Renal pelvis (tissue), 1 donor: ENCODE measurements at regions not wholly inside any gene's neighbourhood (a gene's known extent, or its start where the extent isn't known, plus 50 kb on each side); places are given as distances from the start of the nearest gene placed in this dataset.
A peak's percentile ranks its signal among the peaks of the same experiment; 100 is the strongest.
"Not testable (repeated sequence)": the region's sequence is repeated elsewhere in the genome, so short reads cannot be mapped to it uniquely, and the experiment has no call there.

Source experiments
- DNase-seq: peaks from one replicate; pipeline ENCODE4 v3.0.0-alpha.2; 2013

DNA sequence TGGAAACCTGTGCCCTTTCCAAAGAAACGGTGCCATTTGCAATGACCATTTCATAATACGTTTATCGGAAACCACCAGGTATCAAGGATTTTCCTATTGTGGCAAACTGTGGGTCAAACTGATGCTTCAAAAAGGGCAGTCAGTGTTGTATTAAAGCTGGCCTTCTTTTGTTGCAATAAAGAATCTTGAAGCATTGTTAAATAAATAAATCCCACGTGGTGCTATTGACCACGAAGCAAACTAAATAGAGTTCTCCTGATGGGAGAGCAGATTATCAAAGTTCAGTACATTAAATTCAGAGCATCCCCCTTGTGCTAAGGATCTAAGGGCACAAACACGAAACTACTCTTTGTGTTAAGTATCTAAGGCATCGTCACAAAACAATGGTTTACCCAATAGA, 545.9 kb upstream of the MIR17HG start:
- DNase-seq: no peak

- DNase-seq: no peak
Measured at GRCh38 chr13:90803210-90803609, 544.3 kb upstream of the MIR17HG start.

DNA sequence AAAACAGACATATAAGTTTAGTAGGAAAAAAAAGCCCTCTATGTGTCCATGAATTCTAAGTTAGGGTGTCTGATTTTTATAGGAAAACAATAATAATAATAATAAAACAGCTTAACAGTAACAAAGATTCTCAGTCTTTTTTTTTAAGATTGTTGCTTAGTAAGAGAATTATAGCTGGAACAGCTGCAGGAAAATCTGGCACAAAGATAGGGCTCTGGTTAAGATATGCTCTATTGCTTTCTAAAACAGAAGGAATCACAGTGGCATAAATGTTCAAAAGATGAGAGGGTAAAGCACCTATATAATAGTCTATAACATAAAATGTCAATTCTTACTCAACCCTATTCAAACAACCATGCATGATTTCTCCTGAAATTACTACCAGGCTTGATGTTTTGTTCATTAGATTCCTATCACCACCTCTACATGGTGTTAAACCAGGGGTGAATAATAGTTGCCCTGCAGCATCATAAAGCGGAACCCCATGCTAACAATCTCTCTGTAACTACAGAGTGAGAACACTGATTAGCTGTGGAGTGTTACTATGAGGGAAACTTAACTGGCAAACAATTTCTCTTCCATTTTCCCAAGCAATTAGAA, 541.4 kb upstream of the MIR17HG start:
- no peak for DNase-seq

GRCh38 chr13:90806892-90807291, 540.6 kb upstream of the MIR17HG start:
- DNase-seq: no peak

GRCh38 chr13:90808838-90809237, 538.6 kb upstream of the MIR17HG start:
- DNase-seq: no peak

- no peak for DNase-seq
Measured at GRCh38 chr13:90824032-90824431, 523.5 kb upstream of the MIR17HG start.

DNA sequence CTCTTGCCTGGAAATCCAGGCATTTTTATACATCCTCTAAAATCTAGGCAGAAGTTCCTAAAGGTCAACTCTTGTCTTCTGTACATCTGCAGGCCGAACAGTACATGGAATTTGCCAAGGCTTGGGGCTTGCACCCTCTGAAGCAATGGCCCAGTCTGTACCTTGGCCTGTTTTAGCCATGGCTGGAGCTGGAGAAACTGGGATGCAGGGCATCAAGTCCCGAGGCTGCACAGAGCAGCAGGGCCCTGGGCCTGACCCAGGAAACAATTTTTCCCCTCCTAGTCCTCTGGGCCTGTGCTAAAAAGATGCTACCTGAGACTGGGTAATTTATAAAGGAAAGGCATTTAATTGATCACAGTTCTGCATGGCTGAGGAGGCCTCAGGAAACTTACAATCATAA, 520.8 kb upstream of the MIR17HG start:
- no peak for DNase-seq

GRCh38 chr13:90830782-90831181, 516.7 kb upstream of the MIR17HG start:
- DNase-seq: no peak

DNA sequence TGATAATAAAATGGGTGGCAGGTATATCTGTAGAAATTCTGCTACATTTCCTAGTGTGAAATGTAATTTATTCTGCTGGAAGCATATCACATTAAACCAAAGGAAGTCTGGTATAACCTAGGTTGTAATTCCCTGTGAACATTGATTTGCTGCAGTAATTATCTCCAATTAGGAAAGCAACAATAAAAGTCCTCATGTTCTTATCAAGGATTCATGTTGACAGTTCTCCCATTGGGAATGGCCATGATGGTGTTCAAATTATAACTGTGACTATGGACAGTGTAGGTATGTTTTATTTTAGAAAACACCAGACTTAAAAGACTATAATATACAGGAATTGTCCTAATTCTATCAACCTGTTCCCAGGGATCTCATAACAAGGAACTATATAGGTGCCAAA, 513.5 kb upstream of the MIR17HG start:
- no peak for DNase-seq

DNA sequence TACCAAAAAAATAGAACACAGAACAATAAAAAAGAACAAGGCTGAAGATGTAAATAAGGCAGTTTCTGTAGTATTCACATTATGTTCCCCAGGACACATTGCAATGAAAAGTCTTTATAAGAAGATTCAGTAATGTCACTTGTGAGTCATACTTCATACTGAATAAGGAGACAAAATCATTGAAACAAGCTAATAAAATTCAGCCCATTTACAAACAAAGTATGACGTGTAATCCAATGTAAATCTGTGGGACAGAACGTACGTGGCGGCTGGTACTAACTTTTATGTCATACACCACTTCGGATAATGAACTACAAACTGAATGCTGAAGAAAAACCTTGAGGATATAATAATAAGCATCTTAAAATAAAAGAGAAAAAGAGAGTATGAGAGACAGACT, 512.8 kb upstream of the MIR17HG start:
- no peak for DNase-seq

DNA sequence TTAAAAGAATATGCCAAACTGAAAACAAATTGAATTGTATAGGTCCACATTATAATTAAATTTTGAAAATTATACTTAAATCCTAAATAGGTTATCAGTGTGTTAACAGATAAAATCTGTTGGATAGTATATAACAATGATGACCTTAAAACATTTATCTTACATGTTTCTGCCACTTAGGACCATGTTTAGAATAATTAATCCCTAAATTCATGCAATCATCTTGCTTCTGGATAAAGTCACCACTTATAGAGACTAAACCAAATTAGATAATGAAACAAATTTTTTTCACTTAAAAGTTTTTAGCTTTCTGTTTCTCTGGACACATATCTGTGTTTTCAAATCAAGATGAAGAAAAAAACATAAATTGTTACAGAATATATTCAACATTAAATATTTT, 511.7 kb upstream of the MIR17HG start:
- DNase-seq: no peak

- no peak for DNase-seq
Measured at GRCh38 chr13:90838317-90838960, 509.0 kb upstream of the MIR17HG start.

DNA sequence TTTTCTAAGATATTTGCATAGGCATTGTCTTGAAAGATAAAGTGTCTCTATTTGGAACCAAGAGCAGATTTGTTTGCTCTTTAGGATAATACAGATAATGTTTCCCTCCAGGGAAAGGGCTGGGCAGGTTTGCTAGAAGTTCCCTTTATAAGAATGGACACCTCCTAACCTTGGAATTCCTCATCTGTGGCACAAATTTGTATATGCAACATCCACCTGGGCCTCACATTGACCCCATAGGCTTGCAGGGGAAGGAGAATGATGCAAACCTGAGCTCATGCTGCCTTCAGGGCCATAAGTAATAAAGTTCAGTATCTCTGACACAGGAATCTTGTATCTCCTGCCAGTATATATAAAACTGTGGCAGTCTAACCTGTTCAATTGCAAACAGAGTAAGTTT, 508.4 kb upstream of the MIR17HG start:
- no peak for DNase-seq

GRCh38 chr13:90846936-90847335, 500.6 kb upstream of the MIR17HG start:
- DNase-seq: no peak

DNA sequence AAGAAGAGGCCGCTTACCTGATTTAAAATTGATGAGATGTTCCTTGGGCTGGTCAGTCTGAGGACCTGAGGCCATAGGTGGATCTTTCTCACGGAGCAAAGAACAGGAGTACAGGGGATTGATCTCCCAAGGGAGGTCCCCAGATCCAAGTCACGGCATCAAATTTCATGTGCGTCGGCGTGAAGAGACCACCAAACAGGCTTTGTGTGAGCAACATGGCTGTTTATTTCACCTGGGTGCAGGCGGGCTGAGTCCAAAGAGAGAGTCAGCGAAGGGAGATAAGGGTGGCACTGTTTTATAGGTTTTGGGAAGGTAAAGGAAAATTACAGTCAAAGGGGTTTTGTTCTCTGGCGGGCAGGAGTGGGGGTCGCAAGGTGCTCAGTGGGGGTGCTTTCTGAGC, 493.8 kb upstream of the MIR17HG start:
- DNase-seq: not testable (repeated sequence)

DNA sequence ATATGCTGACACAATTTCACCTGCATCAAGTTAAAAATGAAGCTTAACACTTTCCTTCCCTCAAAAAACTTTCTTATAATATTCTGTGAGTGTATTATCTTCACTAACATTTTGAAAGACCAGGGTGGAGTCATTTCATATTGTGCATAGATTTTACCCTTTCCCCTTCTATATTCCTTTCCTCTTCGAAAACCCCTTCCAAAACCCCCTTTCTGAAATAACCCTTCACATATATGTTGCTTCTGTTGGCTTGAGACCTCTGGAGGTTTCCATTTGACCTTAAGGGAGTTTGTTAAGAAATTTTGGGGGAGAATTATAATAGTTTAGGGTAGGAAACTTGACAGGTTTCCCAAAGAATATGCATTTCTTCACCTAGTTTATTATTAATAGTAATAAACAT, 489.6 kb upstream of the MIR17HG start:
- DNase-seq: no peak

DNA sequence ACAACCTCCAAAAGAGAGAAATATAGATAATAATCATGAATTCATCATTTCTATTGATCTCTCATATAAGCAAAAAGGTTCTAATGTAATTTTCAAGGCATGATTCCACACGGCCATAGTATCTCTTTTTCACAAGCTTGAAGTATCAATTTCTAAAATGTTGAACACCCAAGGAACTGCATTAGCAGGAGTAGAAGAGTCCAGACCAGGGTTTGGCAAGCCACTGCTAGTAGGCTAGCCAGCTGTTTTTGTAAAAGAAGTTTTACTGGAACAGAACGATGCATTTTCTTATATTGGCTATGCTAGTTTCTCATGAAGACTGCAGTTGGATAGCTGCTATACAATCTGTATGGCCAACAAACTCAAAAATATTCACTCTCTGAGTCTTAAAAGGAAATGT, 481.5 kb upstream of the MIR17HG start:
- DNase-seq: no peak

DNA sequence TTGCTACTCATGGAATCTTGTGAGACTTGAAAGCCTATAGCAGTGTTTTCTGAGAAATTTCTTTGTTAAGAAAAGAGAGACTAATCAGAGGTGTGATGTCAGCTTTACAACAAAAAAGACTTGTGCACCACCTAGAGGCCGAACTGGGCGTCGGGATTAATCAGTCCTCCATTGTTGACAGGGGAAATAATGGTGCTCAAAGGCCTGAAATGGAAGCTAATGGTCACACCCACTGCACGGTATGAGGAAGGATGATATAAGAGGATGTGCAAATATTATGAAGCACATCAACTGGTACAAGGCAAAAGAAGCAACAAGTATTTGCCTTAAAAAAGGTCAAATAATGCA, 480.2 kb upstream of the MIR17HG start:
- peak; percentile 69 for DNase-seq

DNA sequence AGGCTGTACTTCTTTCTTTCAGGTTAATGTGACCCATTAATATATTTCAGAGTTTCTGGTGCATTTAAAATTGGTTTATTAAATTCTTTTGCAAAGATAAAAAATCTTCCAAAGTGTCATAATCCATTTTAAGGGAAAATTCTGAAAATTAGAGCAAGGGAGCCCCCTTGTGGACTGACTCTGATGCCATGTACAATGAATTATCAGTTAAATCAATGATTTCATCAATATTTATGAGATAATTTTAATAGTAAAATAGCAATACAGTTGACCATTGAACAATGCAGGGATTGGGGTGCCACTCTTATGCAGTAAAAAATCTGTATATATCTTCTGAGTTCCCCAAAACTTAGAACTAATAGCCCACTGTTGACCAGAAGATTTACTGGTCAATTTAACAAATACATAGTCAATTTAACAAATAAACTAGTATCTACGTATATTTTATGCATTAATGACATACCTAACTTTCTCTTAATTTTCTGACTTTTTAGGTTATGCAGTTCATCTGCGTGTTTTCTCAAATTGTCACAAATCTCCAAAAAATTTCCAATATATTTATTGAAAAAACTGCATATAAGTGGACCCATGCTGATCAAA, 479.1 kb upstream of the MIR17HG start:
- peak; percentile 27 for DNase-seq

- DNase-seq: no peak
Measured at GRCh38 chr13:90869580-90869979, 477.9 kb upstream of the MIR17HG start.

- DNase-seq: no peak
Measured at GRCh38 chr13:90872491-90873025, 474.9 kb upstream of the MIR17HG start.

DNA sequence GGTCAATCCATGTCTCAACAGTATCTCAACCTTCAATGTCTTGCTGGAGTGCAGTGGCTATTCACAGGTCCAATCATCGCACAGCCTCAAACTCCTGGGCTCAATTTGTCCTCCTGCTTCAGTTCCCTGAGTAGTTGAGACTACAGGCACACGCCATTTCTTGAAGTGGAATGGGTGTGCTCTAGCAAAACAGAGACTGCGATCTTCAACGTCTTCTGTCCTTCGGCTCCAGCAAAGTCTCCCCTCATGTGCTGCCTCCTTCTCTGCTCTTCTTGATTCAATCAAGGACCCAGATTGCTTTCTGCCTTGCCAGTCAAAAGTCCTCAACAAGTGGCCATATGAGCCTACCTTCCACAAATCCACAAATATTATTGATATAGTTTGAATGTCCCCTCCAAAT, 466.7 kb upstream of the MIR17HG start:
- DNase-seq: no peak

GRCh38 chr13:90882551-90882950, 464.9 kb upstream of the MIR17HG start:
- DNase-seq: no peak

GRCh38 chr13:90883592-90883991, 463.9 kb upstream of the MIR17HG start:
- DNase-seq: no peak
